Ishikawa (cell line): ENCODE measurements at regions not wholly inside any gene's neighbourhood (a gene's known extent, or its start where the extent isn't known, plus 50 kb on each side); places are given as distances from the start of the nearest gene placed in this dataset.

ENCODE experiments used
- CEBPB ChIP-seq: IDR thresholded peaks from 2 replicates; pipeline ENCODE4 v1.6.1; 2012
- CREB1 ChIP-seq: IDR thresholded peaks from 2 replicates; pipeline ENCODE4 v1.6.1; 2012; ENCODE audit warnings: low read depth
- EGR1 ChIP-seq: IDR thresholded peaks from 2 replicates; pipeline ENCODE4 v1.6.1; 2012
- EP300 ChIP-seq: IDR thresholded peaks from 2 replicates; pipeline ENCODE4 v1.6.1; 2012; ENCODE audit warnings: borderline replicate concordance
- FOXM1 ChIP-seq: IDR thresholded peaks from 2 replicates; pipeline ENCODE4 v1.6.1; 2012; ENCODE audit warnings: low read depth, borderline replicate concordance
- MAX ChIP-seq: IDR thresholded peaks from 2 replicates; pipeline ENCODE4 v1.6.1; 2012
- NFIC ChIP-seq: IDR thresholded peaks from 2 replicates; pipeline ENCODE4 v1.6.1; 2012
- RAD21 ChIP-seq: IDR thresholded peaks from 2 replicates; pipeline ENCODE4 v1.6.1; 2012; ENCODE audit warnings: low read depth
- REST ChIP-seq: IDR thresholded peaks from 2 replicates; pipeline ENCODE4 v1.6.1; 2012; ENCODE audit warnings: low read depth, mild to moderate bottlenecking
- TAF1 ChIP-seq: IDR thresholded peaks from 2 replicates; pipeline ENCODE4 v1.6.1; 2012; ENCODE audit warnings: low read depth, mild to moderate bottlenecking
- TCF12 ChIP-seq: IDR thresholded peaks from 2 replicates; pipeline ENCODE4 v1.6.1; 2012; ENCODE audit warnings: low read depth
- TEAD4 ChIP-seq: IDR thresholded peaks from 2 replicates; pipeline ENCODE4 v1.6.1; 2012
- USF1 ChIP-seq: IDR thresholded peaks from 2 replicates; pipeline ENCODE4 v1.6.1; 2012
- YY1 ChIP-seq: IDR thresholded peaks from 2 replicates; pipeline ENCODE4 v1.6.1; 2012; ENCODE audit warnings: low read depth
- ZBTB7A ChIP-seq: IDR thresholded peaks from 2 replicates; pipeline ENCODE4 v1.6.1; 2012; ENCODE audit warnings: low read depth

- no peak for TF ChIP-seq EGR1
Measured at GRCh38 chr16:73219176-73219575, 171.2 kb upstream of the ZFHX3 start.

- TF ChIP-seq RAD21 (peak; percentile 15; the same call in 1 of the 2 replicates), USF1 (no peak)
Measured at GRCh38 chr16:73217654-73218053, 169.7 kb upstream of the ZFHX3 start.

- TF ChIP-seq CREB1 (no peak), FOXM1 (no peak), RAD21 (no peak), USF1 (no peak), REST (no peak), TCF12 (no peak), EGR1 (no peak), YY1 (no peak), NFIC (no peak), ZBTB7A (no peak), MAX (no peak), TAF1 (no peak), EP300 (no peak), CEBPB (no peak), TEAD4 (no peak)
Measured at GRCh38 chr16:73216932-73217331, 169.0 kb upstream of the ZFHX3 start.

GRCh38 chr16:73215678-73216377 lies 167.9 kb upstream of the ZFHX3 start:
- TF ChIP-seq TEAD4 (no peak), YY1 (no peak), RAD21 (no peak), NFIC (no peak), CREB1 (no peak), REST (no peak), EGR1 (no peak)

GRCh38 chr16:73214825-73215677 lies 167.1 kb upstream of the ZFHX3 start:
- no peak for TF ChIP-seq TAF1
- no peak for TF ChIP-seq RAD21
- no peak for TF ChIP-seq TCF12
- no peak for TF ChIP-seq USF1
- TF ChIP-seq CREB1: no peak
- no peak for TF ChIP-seq EGR1
- no peak for TF ChIP-seq FOXM1
- no peak for TF ChIP-seq REST
- no peak for TF ChIP-seq YY1
- TF ChIP-seq MAX: no peak
- no peak for TF ChIP-seq NFIC
- no peak for TF ChIP-seq EP300
- TF ChIP-seq ZBTB7A: no peak
- no peak for TF ChIP-seq CEBPB
- TF ChIP-seq TEAD4: no peak
